Activated CD4-positive, alpha-beta T cell treated with anti-CD3 and anti-CD28 coated beads, Interleukin-2, amount 10 ng/mL, durations not matched to agents 7 days and 5 days (primary cell): ENCODE measurements at regions not wholly inside any gene's neighbourhood (a gene's known extent, or its start where the extent isn't known, plus 50 kb on each side); places are given as distances from the start of the nearest gene placed in this dataset.

ENCODE experiments used
- CTCF ChIA-PET: fragments of 350-600 bp; sonication (Branson Sonifier 250); formaldehyde crosslinking; loops from one replicate; lab custom pipeline; 2021; ENCODE audit warnings: antibody characterized with exemption; lab: Charles Lee
- POLR2A ChIA-PET: fragments of 350-600 bp; sonication (Branson Sonifier 250); formaldehyde crosslinking; loops from one replicate; lab custom pipeline; 2021; ENCODE audit warnings: antibody characterized with exemption; lab: Charles Lee
- DNase-seq: peaks from one replicate; pipeline ENCODE4 v3.0.0-alpha.2; 2020
- H3K27ac Mint-ChIP-seq: one replicate; pipeline ENCODE4 v1.8.0; 2021; ENCODE audit warnings: mild to moderate bottlenecking, moderate library complexity, mixed read lengths
- H3K27me3 Mint-ChIP-seq: one replicate; pipeline ENCODE4 v1.8.0; 2021; ENCODE audit warnings: mixed read lengths
- H3K36me3 Mint-ChIP-seq: one replicate; pipeline ENCODE4 v1.8.0; 2021; ENCODE audit warnings: low read depth, mixed read lengths
- H3K4me1 Mint-ChIP-seq: one replicate; pipeline ENCODE4 v1.8.0; 2021; ENCODE audit warnings: mixed read lengths
- H3K4me3 Mint-ChIP-seq: one replicate; pipeline ENCODE4 v1.8.0; 2021; ENCODE audit warnings: mild to moderate bottlenecking, moderate library complexity, mixed read lengths
- H3K9me3 Mint-ChIP-seq: one replicate; pipeline ENCODE4 v1.8.0; 2021; ENCODE audit warnings: mixed read lengths

GRCh38 chr14:79924551-79924950 is 286.8 kb downstream of the DIO2 start:
- POLR2A ChIA-PET: no interaction called here

GRCh38 chr14:79920180-79920692 is 291.1 kb downstream of the DIO2 start:
- Mint-ChIP-seq H3K4me1 (no peaks in the 10 kb centered on the region), H3K4me3 (no peak overlapping the region), H3K9me3 (peaks cover 3% of the 10 kb centered on the region), H3K27ac (no peak overlapping the region), H3K36me3 (no peaks in the 10 kb centered on the region), H3K27me3 (no peaks in the 10 kb centered on the region)
- ChIA-PET CTCF (no interaction called here), POLR2A (no interaction called here)
- no peak for DNase-seq

More at GRCh38 chr14:79924551-79924950, 286.8 kb downstream of the DIO2 start:
- no peaks in the 10 kb centered on the region for H3K27me3 Mint-ChIP-seq
- H3K4me3 Mint-ChIP-seq: no peak overlapping the region
- CTCF ChIA-PET: no interaction called here
- no peak for DNase-seq
- no peak overlapping the region for H3K27ac Mint-ChIP-seq
- peaks cover 8% of the 10 kb centered on the region for H3K9me3 Mint-ChIP-seq
- no peaks in the 10 kb centered on the region for H3K4me1 Mint-ChIP-seq
- no peaks in the 10 kb centered on the region for H3K36me3 Mint-ChIP-seq
